GM12875 (cell line): ENCODE measurements at regions not wholly inside any gene's neighbourhood (a gene's known extent, or its start where the extent isn't known, plus 50 kb on each side); places are given as distances from the start of the nearest gene placed in this dataset.

Experiments
- H3K4me3 ChIP-seq: one replicate; pipeline ENCODE4 v1.5.1; 2011; ENCODE audit warnings: low read depth, low read length, control low read depth
- TF ChIP-seq, protein P1 (sequence below): IDR thresholded peaks from 2 replicates; pipeline ENCODE4 v1.5.1; 2011; ENCODE audit warnings: low read depth, mild to moderate bottlenecking, control low read depth, inconsistent platforms, low read length, moderate library complexity, borderline replicate concordance; ENCODE audit not compliant: insufficient read depth

GRCh38 chr1:83773059-83773458 is 225.9 kb downstream of the TTLL7 start:
- TF ChIP-seq, protein P1, sequence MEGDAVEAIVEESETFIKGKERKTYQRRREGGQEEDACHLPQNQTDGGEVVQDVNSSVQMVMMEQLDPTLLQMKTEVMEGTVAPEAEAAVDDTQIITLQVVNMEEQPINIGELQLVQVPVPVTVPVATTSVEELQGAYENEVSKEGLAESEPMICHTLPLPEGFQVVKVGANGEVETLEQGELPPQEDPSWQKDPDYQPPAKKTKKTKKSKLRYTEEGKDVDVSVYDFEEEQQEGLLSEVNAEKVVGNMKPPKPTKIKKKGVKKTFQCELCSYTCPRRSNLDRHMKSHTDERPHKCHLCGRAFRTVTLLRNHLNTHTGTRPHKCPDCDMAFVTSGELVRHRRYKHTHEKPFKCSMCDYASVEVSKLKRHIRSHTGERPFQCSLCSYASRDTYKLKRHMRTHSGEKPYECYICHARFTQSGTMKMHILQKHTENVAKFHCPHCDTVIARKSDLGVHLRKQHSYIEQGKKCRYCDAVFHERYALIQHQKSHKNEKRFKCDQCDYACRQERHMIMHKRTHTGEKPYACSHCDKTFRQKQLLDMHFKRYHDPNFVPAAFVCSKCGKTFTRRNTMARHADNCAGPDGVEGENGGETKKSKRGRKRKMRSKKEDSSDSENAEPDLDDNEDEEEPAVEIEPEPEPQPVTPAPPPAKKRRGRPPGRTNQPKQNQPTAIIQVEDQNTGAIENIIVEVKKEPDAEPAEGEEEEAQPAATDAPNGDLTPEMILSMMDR, result no peak

DNA sequence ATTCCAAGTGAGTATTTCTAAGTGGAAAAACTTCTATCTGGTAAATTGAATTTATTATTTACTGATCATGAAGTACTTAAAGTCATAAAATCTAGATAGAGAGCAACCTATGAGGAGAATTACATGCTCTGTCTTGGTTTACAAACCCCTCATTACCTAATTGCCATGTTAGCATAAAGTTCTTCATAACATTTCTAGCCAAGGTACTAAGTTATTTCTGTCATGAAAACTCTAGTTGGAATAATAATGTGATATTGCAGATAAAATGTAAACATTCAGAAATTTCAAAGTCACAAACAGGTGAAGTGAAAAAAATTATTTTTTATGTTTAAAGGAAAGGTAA is 228.6 kb downstream of the TTLL7 start:
- TF ChIP-seq, protein P1, result no peak
- no peak overlapping the region for H3K4me3 ChIP-seq

More at GRCh38 chr1:83773059-83773458, 225.9 kb downstream of the TTLL7 start:
- H3K4me3 ChIP-seq, result no peak overlapping the region

- no peak overlapping the region for H3K4me3 ChIP-seq
- TF ChIP-seq, protein P1, result no peak
Observed at GRCh38 chr1:83769594-83770318, 229.2 kb downstream of the TTLL7 start.

- no peak overlapping the region for H3K4me3 ChIP-seq
- TF ChIP-seq, protein P1, result no peak
Observed at GRCh38 chr1:83769072-83769471, 229.9 kb downstream of the TTLL7 start.

- H3K4me3 ChIP-seq, result no peak overlapping the region
- TF ChIP-seq, protein P1, result no peak
Observed at GRCh38 chr1:83766241-83766691, 232.7 kb downstream of the TTLL7 start.

- no peak overlapping the region for H3K4me3 ChIP-seq
- TF ChIP-seq, protein P1, result no peak
Observed at GRCh38 chr1:83765125-83765524, 233.8 kb downstream of the TTLL7 start.

- H3K4me3 ChIP-seq, result no peak overlapping the region
- TF ChIP-seq, protein P1, result no peak
Observed at GRCh38 chr1:83764209-83764608, 234.7 kb downstream of the TTLL7 start.
